ENCODE measurements at regions not wholly inside any gene's neighbourhood (a gene's known extent, or its start where the extent isn't known, plus 50 kb on each side); places are given as distances from the start of the nearest gene placed in this dataset.

DNA sequence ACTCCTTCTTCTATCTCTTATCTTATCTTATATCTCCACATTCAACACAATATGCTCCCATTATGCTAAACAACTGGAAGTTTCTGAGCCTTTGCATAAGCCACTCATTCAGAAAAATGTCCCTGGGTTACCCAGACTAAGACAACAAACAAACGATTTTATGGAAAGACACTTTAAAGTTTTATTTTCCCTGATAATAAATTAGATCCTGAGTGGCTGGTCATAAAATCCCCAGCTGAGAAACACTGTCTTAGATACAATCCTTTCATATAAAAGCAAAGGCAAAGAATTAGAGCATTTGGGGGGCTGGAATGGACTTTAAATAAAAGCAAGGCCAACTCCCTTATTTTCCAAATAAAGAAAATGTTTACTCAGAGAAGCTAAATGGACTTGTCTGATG lies 322.3 kb downstream of the GBE1 start:
- DNase-seq (ENCODE audit: low read depth, low spot score), result no peak

DNA sequence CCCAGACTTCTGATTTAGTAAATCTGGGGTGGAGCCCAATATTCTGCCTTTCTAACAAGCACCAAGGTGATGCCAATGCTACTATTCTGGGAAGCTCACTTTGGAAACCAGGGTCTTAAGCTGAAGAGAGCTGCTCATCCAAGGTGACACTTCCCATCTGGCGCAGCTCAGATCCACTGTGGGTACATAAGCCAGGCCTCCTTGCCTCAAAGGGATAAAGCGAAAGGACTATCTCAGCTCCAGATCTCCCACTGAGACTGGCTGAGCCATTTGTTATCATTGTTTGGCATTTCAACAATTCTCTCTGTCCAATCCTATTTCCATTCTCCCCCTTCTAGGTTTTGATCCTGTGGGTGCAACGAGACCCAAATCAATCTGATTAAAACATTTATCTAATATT lies 323.8 kb downstream of the GBE1 start:
- DNase-seq (ENCODE audit: low read depth, low spot score), result no peak

DNA sequence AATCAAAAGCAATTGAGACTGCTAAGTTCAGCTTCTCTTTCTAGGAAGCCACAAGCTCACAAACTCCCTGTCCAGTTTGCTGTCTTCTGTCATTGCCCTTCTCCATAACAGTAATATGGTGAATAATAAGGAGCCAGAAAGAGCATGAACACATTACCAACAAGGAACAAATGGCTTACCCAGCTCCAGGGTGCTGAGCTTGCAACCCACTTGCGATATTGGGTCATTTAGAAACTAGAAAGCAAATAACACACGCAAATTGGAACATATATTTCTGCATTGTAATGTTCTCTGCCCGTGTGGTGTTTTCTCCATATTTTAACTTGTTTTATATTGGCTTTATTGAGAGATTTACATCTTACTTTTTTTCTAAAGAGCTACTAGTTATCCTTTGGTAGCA lies 325.3 kb downstream of the GBE1 start:
- no peak for DNase-seq (ENCODE audit: low read depth, low spot score)

DNA sequence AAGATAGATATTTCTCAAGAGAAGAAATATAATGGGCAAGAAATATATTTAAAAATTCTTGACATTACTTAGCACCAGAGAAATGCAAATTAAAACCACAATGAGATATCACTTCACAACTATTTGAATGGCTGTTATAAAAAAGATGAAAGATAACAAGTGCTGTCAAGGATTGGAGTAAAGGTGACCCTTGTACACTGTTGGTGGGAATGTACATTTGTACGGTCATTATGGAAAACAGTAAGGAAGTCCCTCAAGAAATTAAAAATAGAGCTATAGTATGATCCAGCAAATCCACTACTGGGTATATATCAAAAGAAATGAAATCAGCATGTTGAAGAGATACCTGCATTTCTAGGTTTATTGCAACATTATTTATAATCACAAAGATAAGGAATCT lies 326.4 kb downstream of the GBE1 start:
- no peak for DNase-seq (ENCODE audit: low read depth, low spot score)

DNA sequence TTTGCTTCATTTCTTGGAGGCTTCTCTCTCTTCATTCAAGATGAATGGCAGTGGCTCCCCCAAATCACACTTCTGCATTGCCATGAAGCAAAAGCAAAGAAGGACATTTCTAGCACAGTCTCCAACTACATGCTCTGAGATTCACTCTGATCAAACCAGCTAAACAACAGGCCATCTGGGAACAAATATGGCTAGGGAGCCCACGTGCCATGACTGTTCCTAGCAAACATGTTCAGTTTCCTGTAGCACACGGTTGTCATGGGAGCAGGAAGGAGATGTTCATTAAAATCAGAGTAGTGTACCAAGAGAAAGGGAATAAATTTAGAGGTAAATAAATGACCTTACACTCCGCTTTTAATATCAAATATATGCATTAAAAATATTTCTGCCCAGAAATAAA lies 327.3 kb downstream of the GBE1 start:
- DNase-seq (ENCODE audit: low read depth, low spot score), result no peak

DNA sequence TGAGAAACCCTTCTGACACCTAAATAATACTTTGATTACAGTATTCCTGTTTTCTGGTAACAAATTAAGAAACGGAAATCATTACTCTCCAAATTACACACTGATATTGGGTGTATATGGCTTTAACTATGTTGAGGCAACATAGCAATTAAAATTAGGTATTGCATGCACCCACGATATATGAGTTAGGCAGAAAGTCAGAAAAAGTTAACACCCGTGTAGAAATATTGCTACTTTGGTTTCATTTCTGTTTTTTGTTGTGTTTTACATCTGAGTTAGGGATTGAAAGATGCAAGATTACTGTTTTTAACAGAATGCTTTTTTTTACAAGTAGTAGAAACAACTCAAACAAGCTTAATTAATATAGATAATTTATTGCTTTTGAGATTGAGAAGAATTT lies 327.8 kb downstream of the GBE1 start:
- DNase-seq (ENCODE audit: low read depth, low spot score), result no peak

DNA sequence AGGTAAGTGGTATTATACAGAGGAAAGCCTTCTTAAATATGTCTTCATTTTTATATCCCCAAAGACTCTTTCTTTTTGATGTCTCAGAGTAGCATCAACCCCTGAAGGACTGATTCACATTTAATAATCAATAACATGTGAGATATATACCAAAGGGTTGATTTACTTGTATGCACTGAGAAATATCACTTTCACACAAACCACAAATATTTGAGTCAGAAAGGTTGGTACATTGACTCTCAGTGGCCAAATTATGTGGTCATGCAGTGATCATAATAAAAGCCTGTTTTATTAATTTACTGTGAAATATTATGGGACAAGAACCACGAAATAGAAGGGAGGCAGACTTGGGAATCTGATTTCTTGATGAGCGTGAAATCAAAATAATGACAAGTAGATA lies 329.0 kb downstream of the GBE1 start:
- DNase-seq (ENCODE audit: low read depth, low spot score), result no peak

DNA sequence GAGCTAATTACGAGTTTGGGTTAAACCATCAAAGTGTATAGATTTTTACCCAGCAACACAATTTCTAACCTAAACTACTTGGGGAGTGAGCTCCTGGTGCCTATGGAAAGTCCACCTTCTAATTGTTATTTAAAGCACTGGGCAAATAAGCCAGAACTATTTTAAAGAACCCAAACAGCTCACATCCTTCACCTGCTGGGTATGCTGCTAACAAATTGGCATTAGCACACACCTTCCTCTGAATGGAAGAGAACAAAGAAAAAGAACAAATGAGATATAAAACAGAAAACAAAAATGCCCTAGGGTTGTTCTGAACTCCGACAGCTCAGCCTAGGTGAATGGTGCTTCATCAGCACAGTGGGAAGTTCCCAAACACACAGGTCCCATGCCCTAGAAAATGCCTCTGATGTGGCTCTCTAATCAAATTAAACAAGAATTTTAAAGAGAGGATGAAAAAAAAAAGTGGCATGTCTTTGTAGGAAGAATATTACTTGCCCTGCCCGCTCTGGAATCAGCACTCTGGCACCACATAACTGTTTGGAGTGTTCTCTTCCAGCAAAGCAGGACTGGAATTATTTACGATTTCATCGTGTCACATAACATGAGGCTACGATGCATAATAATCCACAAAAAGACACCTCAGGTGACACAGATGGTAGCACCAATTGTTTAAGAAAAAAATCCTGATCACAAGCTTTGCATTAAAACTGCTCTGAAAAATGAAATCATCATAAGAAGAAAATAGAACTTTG lies 334.4 kb downstream of the GBE1 start:
- no peak for DNase-seq (ENCODE audit: low read depth, low spot score)

DNA sequence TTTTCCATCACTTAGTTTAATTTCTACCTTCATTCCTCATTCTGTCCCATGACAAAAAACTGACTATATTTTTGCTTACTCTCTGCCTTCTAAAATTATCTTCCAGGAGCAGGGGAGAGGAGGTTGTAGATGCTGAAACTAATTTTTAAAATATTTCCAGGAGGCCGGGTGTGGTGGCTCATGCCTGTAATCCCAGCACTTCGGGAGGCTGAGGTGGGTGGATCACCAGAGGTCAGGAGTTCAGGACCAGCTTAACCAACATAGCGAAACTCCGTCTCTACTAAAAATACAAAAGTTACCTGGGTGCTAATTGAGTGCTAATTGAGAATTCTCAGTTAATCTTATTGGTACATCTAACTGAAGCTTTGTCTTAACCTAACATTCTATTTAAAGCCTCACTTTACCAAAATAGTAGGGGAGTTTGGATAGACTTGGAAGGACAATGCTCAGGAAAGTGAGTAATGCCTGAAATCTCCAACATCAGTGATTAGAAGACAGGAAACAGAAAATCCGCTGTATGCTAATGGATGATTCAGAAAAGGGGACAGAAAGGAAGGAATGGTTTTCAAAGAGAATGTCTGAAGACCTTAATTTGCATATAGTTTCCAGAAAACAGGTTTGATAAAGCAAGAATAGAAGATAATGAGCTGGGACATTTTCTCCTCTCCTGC lies 336.1 kb downstream of the GBE1 start:
- no peak for DNase-seq (ENCODE audit: low read depth, low spot score)

DNA sequence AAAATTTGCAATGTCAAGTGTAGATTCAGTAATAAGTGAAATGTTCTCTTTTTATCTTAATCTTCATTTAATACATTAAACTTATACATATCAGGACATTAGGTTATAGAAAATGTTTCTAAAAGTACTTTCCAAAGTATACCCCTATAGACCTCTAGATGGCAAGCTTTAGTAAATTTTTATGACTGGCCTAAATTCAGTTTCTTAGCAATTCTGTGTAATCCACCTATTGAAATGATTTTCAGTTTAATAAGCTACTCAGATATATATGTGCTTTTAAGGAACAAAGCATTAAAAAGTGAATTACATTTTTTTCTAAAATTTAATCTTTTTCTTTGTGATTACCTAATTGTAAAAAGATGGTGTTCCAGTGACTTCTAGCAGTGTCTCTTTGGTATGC lies 342.2 kb downstream of the GBE1 start:
- DNase-seq (ENCODE audit: low read depth, low spot score), result no peak

DNA sequence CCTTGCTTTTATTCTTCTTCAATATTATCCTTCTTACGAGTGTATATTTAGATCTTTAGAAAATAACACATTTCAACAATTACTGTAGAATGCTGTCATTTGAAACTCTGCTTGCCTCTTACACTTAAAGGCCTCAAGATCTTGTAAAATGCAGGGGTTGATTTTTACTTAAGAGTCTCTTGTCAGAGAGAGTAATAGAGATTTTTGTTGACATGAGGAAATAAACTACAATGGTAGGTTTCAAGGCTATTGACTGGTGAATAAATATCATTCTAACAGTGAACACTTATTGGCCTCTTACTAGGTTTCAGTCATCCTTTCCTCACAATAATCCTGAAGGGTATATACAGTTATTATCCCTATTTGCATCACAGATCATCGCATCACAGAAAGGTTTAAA lies 344.6 kb downstream of the GBE1 start:
- no peak for DNase-seq (ENCODE audit: low read depth, low spot score)

DNA sequence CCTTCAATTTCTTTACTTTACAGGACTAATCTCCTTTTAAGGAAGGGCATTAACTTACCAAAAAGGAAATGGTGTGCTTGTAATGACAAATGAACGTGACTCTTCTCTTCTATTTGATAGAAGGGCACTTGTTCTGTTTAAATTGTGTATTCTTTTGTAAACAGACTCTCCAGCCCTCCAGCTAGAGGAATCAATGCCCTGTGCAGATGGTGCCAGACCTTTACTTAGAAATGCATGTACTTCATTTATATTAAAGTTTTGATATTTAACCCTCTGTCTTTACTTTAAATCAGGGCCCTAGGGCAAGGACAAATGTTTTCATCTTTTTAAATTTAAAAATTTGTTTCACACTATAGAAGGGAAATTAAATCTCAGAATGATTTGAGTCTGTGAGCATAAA lies 355.1 kb downstream of the GBE1 start:
- DNase-seq (ENCODE audit: low read depth, low spot score), result no peak

DNA sequence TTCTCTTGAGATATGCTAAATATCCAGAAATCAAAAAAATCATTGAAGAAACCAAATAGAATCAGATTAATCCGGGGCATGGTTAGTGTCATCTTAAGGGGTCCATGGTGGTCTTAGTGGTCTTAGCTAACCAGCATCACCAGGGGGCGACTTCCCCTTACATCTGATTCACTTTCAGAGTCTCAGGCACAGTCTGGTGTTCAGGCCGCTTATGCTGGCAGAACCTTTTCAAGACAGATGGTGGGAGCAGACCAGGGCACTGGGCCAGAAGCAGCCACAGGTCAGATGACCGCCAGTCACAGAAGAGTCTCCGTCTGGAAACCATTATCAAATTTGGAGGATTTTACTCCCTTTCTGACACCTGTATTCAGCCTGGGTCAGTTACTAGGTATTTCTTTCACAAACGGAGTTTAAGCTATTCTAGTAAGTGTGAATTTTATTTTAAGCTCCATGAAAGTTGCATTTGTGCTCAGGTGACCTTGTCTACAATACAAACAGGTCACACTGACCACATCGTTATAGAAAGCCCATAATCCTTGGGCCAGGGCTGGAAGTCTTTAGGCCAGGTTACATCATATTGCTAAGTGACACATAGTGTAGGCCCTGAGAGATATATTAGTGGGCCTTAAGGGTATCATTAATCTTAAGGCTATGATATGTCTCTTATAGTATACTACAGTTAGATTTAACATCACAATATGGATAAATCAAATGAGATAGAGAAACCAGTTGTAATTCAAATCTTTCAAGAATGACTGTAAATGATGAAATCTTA lies 365.5 kb downstream of the GBE1 start:
- DNase-seq (ENCODE audit: low read depth, low spot score), result no peak

DNA sequence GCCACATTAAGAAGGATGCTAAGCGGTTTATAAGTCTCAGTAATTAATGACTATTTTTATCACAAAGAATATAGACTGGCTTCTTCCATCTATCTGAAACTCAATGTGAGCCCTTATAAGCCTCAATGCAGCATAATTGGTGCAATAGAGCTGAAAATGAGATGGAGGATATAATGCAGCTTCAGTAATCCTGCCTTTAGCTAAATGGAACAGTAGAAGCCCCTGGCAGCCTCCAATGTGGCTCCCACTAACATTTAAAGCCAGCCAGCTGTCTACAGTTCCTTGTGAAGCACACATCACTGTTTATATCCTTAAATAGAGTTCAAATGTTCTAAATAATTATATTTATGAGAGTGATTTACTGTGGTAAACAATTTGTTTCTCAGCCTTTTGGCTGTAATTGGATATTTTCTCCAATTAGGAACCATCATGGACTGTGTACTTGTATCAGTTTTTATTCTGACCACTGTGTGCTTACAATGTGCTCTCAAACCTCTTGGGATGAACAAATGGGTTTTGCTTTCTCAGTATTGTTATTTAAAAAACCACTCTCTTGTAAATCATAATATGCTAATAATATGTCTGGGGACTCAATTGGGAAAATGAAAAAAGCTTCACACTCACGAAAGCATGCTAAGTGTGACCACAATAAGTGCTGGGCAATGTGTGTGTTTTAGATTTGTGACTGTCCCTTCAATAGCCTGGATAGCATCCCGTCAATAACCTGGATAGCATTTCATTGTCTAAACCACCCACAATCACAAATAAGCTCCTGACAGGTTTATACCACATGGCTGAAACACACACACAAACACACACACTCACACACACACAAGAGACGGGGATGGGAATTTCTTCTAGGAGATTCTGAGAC lies 366.6 kb downstream of the GBE1 start:
- DNase-seq (ENCODE audit: low read depth, low spot score), result no peak

DNA sequence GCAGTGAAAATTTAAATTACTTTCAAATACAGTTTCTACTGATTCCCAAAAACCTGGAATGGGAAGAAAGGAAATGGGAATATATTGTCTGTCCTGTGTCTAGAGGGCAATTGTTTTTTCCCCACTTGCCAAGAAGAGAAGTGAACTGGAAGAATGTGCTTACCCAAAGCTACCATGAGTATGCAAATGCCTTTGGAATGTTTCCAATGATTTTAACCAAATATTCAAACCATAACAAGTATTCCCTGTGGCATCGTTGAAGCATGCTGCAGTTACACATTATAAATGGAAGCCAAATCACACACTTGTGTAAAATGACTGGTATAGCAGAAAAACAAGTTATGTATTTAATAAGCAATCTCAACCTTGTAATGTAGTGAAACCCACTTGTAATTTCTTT lies 368.2 kb downstream of the GBE1 start:
- DNase-seq (ENCODE audit: low read depth, low spot score), result no peak

DNA sequence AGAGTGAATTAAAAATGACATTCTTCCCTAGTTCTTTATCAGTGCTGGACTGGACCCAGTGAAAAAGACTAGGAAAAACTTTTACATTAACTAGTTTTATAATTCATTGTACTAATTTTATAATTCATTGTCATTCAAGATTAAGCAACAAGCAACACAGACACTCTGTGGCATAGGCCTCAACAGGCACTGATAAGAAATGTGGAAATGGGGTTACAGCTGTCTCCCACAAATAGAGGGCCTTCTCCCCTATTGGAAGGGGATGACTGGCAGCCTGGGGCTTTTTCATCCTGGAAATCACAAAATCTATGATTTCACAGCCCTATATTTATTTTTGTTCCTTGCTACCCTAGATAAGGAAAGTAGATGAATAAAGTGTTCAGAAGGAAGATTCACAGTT lies 370.6 kb downstream of the GBE1 start:
- no peak for DNase-seq (ENCODE audit: low read depth, low spot score)

DNA sequence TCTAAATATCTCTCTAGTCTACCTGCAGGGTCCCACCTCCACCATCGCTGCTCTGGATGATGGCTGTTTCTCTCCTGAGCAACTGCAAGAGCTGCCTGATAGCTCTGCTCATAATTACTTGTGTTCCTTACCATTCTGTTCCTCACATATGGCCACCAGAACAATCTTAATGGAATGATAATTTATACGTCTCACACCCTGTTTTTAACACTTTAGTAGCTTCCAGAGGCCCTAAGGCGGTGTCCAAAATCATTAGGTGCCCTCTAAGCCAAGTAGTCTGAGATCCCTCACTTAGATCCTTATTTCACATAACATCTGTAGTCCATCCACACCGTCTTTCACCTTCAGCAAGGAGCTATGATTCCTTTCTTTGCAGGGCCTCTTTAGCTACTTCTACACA lies 373.3 kb downstream of the GBE1 start:
- DNase-seq (ENCODE audit: low read depth, low spot score), result no peak

DNA sequence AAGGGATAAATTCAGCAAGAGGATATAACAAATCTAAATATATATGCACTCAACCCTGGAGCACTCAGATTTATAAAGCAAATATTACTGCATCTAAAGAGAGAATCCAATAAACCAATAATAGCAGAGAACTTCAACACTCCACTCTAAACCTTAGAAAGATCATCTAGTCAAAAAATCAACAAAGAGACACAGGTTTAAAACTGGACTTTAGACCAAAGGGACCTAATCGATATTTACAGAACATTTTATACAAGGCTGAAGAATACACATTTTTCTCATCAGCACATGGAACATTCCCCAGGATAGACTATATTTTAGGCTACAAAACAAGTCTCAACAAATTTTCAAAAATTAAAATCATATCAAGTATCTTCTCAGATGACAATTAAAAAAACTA lies 379.0 kb downstream of the GBE1 start:
- DNase-seq (ENCODE audit: low read depth, low spot score), result no peak

DNA sequence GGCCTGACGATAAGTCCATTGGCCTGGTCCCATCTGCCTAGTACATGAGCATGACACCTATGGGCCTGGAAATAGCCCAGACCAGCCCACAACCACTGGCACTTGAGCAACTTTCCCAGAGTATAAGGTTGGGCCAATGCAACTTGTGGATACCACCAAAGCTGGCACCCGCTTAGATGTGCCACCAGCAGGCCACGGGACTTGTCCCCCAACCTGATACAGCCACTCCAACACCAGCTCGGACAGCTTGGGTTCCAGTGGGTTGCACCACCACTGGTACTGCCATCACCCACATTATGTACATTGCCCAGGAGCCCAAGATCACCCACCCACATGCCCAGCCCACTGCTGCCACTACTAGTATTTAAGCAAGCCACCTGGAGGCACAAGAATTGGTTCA lies 381.2 kb downstream of the GBE1 start:
- no peak for DNase-seq (ENCODE audit: low read depth, low spot score)

DNA sequence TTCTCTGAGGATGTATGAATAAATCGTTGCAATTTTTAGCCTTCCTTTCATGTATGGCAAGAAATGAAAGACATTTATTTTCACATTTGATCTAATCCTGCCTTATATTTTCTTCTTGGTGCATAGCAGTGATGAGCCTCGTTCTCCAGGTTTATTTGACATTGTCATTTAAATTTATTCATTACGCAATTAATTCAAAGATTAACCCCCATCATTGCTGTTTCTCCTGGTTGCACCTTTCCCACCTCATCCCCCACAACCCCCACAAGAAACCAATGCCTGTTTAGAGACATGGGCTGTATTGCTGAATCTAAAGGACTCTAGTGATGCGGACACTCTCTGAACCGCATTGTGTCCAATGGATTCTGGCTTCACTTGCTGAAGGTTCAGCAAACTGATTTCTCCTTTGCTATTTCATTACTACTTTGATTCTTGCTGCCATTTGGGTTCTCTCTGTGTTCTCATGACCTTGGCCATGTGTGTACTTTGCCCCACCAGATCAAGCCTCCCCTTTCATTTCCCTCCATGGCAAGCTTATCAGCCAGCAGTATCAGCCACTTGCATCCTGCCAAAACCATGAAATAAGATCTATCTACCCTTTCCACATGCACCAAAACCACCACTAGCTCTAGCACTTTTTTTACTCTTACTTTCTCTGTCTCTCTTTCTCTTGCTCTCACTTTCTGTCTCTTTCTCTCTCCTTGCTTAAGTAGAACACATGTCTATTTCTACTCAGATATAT lies 382.7 kb downstream of the GBE1 start:
- DNase-seq (ENCODE audit: low read depth, low spot score), result no peak

DNA sequence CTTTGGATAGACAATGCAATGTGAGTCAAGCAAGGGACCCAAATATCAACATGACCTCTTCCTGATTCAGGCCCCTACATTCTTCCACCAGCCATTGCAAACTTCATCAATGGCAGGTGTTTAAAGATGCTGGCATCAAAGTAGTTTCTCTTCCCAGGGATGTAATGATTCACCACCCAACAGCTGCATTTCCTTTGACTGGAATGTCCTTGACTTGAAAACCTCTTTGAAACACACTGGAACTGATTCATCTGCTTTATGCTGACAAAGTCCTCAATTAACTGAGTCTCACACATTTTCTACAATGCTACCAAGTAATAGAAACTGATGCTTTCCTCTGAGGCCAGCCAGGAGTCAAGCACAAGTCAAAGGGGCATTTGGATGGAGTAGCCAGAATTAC lies 385.5 kb downstream of the GBE1 start:
- DNase-seq (ENCODE audit: low read depth, low spot score), result no peak
